Panc1 (cell line): ENCODE measurements at regions not wholly inside any gene's neighbourhood (a gene's known extent, or its start where the extent isn't known, plus 50 kb on each side); places are given as distances from the start of the nearest gene placed in this dataset.

Experiments used
- ATAC-seq: fragments of 200-7000 bp; cut with Tn5 transposase; 2 replicates; pipeline ENCODE4 v1.9.1; 2020; ENCODE audit warnings: mild to moderate bottlenecking, moderate library complexity
- BruUV-seq: library from RNA; stranded (reverse); fragments of 400-500 nt; replicated peaks from 2 replicates; lab custom pipeline; 2021; lab: Mats Ljungman, UMichigan
- CTCF ChIA-PET: fragments of 300-600 bp; sonication (Branson Sonifier 250); formaldehyde crosslinking; loops from one replicate; lab custom pipeline; 2022; ENCODE audit warnings: antibody characterized with exemption; lab: Charles Lee
- POLR2A ChIA-PET: fragments of 300-600 bp; sonication (Branson Sonifier 250); formaldehyde crosslinking; loops from one replicate; lab custom pipeline; 2022; ENCODE audit warnings: antibody characterized with exemption; lab: Charles Lee
- DNase-seq: peaks from one replicate; pipeline ENCODE4 v3.0.0-alpha.2; 2010; ENCODE audit warnings: low read depth, low spot score
- H3K27ac ChIP-seq: 2 replicates; pipeline ENCODE4 v1.5.1; 2011; ENCODE audit warnings: mild to moderate bottlenecking, low read length, inconsistent platforms
- H3K27me3 ChIP-seq: fragments of 200-500 bp; sonication (Bioruptor generic); 2 replicates; pipeline ENCODE4 v1.6.0; 2014; ENCODE audit warnings: low read length, inconsistent platforms; ENCODE audit not compliant: control insufficient read depth, insufficient read depth
- H3K36me3 ChIP-seq: fragments of 200-500 bp; sonication (Bioruptor generic); 2 replicates; pipeline ENCODE4 v1.5.1; 2014; ENCODE audit warnings: inconsistent platforms, mild to moderate bottlenecking, low read length, moderate library complexity; ENCODE audit not compliant: control insufficient read depth, insufficient read depth
- H3K4me1 ChIP-seq: 2 replicates; pipeline ENCODE4 v1.5.1; 2011; ENCODE audit warnings: inconsistent platforms, mild to moderate bottlenecking, low read length, moderate library complexity; ENCODE audit not compliant: control insufficient read depth, insufficient read depth
- H3K4me3 ChIP-seq, 2 experiments: 2 replicates each; pipeline ENCODE4 v1.5.1; 2011 to 2012; ENCODE audit warnings: low read depth in 2 of 2, low read length in 2 of 2, mild to moderate bottlenecking in 2 of 2, inconsistent platforms in 1 of 2, moderate library complexity in 1 of 2
- H3K9me3 ChIP-seq: fragments of 200-500 bp; sonication (Bioruptor generic); 2 replicates; pipeline ENCODE4 v1.5.1; 2014; ENCODE audit warnings: low read depth, mild to moderate bottlenecking, inconsistent platforms, low read length, moderate library complexity; ENCODE audit not compliant: control insufficient read depth, insufficient read depth
- POLR2AphosphoS5 ChIP-seq: IDR thresholded peaks from 2 replicates; pipeline ENCODE4 v1.6.1; 2012; ENCODE audit warnings: mild to moderate bottlenecking, low read depth, low read length, moderate library complexity
- SIN3A ChIP-seq: IDR thresholded peaks from 2 replicates; pipeline ENCODE4 v1.6.1; 2012; ENCODE audit warnings: low read depth, mild to moderate bottlenecking, low read length, moderate library complexity, borderline replicate concordance; ENCODE audit not compliant: insufficient read depth
- TCF7L2 ChIP-seq: IDR thresholded peaks from 2 replicates; pipeline ENCODE4 v1.6.1; 2011; ENCODE audit warnings: mild to moderate bottlenecking, low read depth, low read length, inconsistent platforms
- in situ Hi-C: cut with HindIII; loops from 2 replicates; pipeline ENCODE4 v1.10.0; 2016; ENCODE audit warnings: low sequenced_read_pairs, low pct_unique_long_range_greater_than_20kb
- intact Hi-C: fragments of 100-400 bp; cut with micrococcal nuclease; formaldehyde crosslinking; loops from one replicate; pipeline ENCODE4 v1.10.0; 2022; ENCODE audit not compliant: unreplicated experiment
- TF ChIP-seq, protein P1 (sequence below): fragments of 450-650 bp; IDR thresholded peaks from 2 replicates; pipeline ENCODE4 v1.5.1; 2017; ENCODE audit warnings: mild to moderate bottlenecking
- TF ChIP-seq, protein P2 (sequence below), 2 experiments: IDR thresholded peaks; 2 replicates each; pipeline ENCODE4 v1.6.1; 2011 to 2012; ENCODE audit warnings: low read depth in 2 of 2, control low read depth in 1 of 2, low read length in 1 of 2, mild to moderate bottlenecking in 1 of 2, moderate library complexity in 1 of 2; ENCODE audit not compliant: insufficient read depth in 1 of 2

DNA sequence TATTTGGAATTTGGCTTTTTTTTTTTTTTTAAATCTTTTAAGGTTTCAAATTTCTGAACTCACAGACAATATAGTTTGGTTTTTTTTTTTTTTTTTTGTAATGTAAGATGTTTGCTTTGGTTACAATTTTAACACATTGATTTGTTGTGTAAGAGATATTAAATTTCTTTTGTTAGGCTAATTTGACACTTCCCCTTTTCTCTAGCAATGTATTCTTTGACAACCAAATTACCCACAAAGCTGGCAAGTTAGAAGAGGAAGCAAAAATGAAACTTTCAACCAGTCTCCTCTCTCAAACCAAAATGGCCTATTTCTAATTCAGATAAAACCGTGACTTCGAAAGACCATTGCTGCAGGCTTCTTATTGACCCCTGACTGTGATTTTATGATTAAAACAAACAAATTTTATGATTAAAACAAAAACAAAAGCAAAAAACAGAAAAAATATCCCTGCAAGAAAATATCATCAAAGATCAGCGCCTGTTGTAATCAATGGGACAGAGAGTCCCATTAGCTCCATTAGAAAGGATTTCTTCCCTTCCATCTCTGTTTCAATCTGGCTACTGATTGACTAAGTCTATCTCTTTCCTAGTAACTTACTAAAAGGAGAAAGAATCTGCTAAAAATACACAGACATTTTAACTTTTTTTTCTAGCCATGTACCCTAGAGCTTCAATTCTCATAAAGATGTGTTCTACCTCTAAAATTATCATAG is 489.2 kb downstream of the MDFIC start:
- no peak for ATAC-seq
- TF ChIP-seq POLR2AphosphoS5 (no peak), SIN3A (no peak), TCF7L2 (no peak)
- TF ChIP-seq, protein P1, sequence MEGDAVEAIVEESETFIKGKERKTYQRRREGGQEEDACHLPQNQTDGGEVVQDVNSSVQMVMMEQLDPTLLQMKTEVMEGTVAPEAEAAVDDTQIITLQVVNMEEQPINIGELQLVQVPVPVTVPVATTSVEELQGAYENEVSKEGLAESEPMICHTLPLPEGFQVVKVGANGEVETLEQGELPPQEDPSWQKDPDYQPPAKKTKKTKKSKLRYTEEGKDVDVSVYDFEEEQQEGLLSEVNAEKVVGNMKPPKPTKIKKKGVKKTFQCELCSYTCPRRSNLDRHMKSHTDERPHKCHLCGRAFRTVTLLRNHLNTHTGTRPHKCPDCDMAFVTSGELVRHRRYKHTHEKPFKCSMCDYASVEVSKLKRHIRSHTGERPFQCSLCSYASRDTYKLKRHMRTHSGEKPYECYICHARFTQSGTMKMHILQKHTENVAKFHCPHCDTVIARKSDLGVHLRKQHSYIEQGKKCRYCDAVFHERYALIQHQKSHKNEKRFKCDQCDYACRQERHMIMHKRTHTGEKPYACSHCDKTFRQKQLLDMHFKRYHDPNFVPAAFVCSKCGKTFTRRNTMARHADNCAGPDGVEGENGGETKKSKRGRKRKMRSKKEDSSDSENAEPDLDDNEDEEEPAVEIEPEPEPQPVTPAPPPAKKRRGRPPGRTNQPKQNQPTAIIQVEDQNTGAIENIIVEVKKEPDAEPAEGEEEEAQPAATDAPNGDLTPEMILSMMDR, result no peak
- TF ChIP-seq, protein P2, sequence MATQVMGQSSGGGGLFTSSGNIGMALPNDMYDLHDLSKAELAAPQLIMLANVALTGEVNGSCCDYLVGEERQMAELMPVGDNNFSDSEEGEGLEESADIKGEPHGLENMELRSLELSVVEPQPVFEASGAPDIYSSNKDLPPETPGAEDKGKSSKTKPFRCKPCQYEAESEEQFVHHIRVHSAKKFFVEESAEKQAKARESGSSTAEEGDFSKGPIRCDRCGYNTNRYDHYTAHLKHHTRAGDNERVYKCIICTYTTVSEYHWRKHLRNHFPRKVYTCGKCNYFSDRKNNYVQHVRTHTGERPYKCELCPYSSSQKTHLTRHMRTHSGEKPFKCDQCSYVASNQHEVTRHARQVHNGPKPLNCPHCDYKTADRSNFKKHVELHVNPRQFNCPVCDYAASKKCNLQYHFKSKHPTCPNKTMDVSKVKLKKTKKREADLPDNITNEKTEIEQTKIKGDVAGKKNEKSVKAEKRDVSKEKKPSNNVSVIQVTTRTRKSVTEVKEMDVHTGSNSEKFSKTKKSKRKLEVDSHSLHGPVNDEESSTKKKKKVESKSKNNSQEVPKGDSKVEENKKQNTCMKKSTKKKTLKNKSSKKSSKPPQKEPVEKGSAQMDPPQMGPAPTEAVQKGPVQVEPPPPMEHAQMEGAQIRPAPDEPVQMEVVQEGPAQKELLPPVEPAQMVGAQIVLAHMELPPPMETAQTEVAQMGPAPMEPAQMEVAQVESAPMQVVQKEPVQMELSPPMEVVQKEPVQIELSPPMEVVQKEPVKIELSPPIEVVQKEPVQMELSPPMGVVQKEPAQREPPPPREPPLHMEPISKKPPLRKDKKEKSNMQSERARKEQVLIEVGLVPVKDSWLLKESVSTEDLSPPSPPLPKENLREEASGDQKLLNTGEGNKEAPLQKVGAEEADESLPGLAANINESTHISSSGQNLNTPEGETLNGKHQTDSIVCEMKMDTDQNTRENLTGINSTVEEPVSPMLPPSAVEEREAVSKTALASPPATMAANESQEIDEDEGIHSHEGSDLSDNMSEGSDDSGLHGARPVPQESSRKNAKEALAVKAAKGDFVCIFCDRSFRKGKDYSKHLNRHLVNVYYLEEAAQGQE (IDR thresholded peaks at IDR 0.05; ENCODE audit: insufficient read depth in 1 of 2, low read depth in 2 of 2, low read length in 1 of 2), result no peak
- no peaks in the 10 kb centered on the region for H3K36me3 ChIP-seq
- H3K27ac ChIP-seq, result no peak overlapping the region
- BruUV-seq, result no TSS peak
- no peak overlapping the region for H3K4me3 ChIP-seq
- no peaks in the 10 kb centered on the region for H3K4me1 ChIP-seq
- H3K9me3 ChIP-seq, result no peaks in the 10 kb centered on the region
- POLR2A ChIA-PET, result no interaction called here
- in situ Hi-C loops (no loop called here), intact Hi-C loops (no loop called here)
- H3K27me3 ChIP-seq, result no peaks in the 10 kb centered on the region
- CTCF ChIA-PET, result no interaction called here
- DNase-seq, result no peak

DNA sequence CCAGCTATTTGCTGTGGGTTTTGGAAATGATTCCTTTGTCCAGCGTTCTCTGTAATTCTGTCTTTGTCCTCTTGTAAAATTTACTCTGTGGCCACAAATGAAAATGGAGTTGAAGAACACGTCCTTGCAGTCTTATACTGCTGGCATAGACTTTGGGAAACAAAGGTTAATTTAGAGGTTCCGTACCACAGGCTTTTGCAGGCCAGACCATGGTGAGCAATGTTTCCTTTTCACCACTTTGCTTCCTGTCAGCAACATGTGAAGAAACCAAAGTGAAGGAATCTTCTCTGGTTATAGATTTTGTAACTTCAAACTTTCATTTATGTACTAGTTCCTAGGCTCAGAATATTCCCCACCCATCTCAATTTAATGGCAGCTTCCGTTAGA is 488.5 kb downstream of the MDFIC start:
- Histone ChIP-seq H3K36me3 (no peaks in the 10 kb centered on the region), H3K4me1 (no peaks in the 10 kb centered on the region), H3K27ac (no peak overlapping the region), H3K9me3 (no peaks in the 10 kb centered on the region), H3K27me3 (no peaks in the 10 kb centered on the region), H3K4me3 (no peak overlapping the region)
- ATAC-seq (no peak), DNase-seq (no peak)
- TF ChIP-seq TCF7L2, result no peak
- no peak for TF ChIP-seq SIN3A
- TF ChIP-seq POLR2AphosphoS5, result no peak
- ChIA-PET CTCF (no interaction called here), POLR2A (no interaction called here)
- intact Hi-C loops, result no loop called here
- BruUV-seq, result no TSS peak
- in situ Hi-C loops, result no loop called here

DNA sequence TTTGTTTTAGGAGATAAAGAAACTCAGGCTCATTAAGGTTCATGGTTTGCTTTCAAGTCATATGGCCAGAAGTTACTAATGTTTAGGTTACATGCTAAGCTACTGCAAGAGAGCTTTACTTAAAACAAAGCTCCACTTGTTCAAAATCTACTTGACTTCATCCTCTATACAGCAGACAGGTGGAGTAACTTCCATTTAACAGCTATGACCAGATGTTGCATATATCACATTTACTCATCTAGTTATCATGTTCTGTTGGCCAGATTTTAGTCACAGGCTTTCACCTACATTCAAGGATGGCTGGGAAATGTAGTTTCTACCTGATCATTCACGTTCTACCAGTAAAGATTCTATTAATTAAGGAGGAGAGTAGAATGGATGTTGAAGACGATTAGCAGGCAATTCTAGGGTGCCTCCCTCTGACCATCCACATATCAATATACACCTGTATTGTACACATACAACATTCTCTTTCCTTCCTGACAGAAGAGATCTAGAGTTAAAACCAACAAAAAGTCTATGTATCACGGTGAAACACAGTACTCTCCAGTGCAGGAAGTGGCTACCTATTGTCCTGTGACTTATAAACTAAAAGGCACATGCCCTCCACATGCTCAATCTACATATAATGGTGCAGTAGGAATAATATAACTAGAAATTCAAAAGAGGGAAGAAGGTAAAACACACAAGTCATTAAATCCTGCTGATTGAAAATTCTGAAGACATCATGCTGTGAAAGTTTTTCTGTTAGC is 488.0 kb downstream of the MDFIC start:
- no TSS peak for BruUV-seq

More for the DNA sequence above, 488.0 kb downstream of the MDFIC start:
- no peaks in the 10 kb centered on the region for H3K9me3 ChIP-seq
- POLR2A ChIA-PET, result no interaction called here
- CTCF ChIA-PET, result no interaction called here
- H3K27ac ChIP-seq, result no peak overlapping the region
- no peaks in the 10 kb centered on the region for H3K27me3 ChIP-seq
- ATAC-seq (no peak), DNase-seq (no peak)
- intact Hi-C loops (no loop called here), in situ Hi-C loops (no loop called here)
- no peaks in the 10 kb centered on the region for H3K36me3 ChIP-seq
- H3K4me3 ChIP-seq, result no peak overlapping the region
- TF ChIP-seq, protein P2 (IDR thresholded peaks at IDR 0.05; ENCODE audit: insufficient read depth in 1 of 2, low read depth in 2 of 2, low read length in 1 of 2), result no peak
- no peak for TF ChIP-seq POLR2AphosphoS5
- TF ChIP-seq, protein P1, result no peak
- TF ChIP-seq TCF7L2, result no peak
- TF ChIP-seq SIN3A, result no peak
- H3K4me1 ChIP-seq, result no peaks in the 10 kb centered on the region
